GM12864 (cell line): ENCODE measurements at regions not wholly inside any gene's neighbourhood (a gene's known extent, or its start where the extent isn't known, plus 50 kb on each side); places are given as distances from the start of the nearest gene placed in this dataset.

Experiments
- DNase-seq: peaks from one replicate; pipeline ENCODE4 v3.0.0-alpha.2; 2011; ENCODE audit warnings: low read depth
- H3K4me3 ChIP-seq: 2 replicates; pipeline ENCODE4 v1.5.1; 2011; ENCODE audit warnings: mild to moderate bottlenecking, low read depth, low read length, control low read depth
- TF ChIP-seq, protein P1 (sequence below): IDR thresholded peaks from 2 replicates; pipeline ENCODE4 v1.5.1; 2011; ENCODE audit warnings: low read depth, mild to moderate bottlenecking, moderate library complexity, low read length, control low read depth, inconsistent platforms; ENCODE audit errors: missing control alignments

GRCh38 chr7:156537006-156537405 lies 103.6 kb upstream of the RNF32 start:
- H3K4me3 ChIP-seq: no peak overlapping the region
- DNase-seq: no peak
- TF ChIP-seq, protein P1, sequence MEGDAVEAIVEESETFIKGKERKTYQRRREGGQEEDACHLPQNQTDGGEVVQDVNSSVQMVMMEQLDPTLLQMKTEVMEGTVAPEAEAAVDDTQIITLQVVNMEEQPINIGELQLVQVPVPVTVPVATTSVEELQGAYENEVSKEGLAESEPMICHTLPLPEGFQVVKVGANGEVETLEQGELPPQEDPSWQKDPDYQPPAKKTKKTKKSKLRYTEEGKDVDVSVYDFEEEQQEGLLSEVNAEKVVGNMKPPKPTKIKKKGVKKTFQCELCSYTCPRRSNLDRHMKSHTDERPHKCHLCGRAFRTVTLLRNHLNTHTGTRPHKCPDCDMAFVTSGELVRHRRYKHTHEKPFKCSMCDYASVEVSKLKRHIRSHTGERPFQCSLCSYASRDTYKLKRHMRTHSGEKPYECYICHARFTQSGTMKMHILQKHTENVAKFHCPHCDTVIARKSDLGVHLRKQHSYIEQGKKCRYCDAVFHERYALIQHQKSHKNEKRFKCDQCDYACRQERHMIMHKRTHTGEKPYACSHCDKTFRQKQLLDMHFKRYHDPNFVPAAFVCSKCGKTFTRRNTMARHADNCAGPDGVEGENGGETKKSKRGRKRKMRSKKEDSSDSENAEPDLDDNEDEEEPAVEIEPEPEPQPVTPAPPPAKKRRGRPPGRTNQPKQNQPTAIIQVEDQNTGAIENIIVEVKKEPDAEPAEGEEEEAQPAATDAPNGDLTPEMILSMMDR: no peak

DNA sequence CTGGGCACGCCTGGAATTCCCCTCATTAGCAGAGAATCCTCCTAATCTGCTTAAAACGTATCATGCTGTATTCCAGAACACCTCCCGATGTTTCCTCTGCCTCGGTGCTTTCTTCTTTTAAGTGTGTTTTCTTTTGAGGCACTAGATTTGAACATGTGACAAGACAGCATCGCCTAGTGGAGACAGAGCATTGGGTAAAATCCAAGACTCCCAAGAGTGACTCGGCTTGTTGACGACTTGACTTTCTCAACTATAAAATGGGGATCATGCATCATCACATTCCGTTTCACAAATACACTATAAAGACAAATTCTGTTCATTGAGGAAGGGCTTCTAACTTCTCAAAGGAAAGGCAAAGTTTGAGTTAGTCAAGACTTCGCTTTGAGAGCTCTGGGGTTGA lies 105.6 kb upstream of the RNF32 start:
- TF ChIP-seq, protein P1: no peak
- DNase-seq: no peak
- no peak overlapping the region for H3K4me3 ChIP-seq

DNA sequence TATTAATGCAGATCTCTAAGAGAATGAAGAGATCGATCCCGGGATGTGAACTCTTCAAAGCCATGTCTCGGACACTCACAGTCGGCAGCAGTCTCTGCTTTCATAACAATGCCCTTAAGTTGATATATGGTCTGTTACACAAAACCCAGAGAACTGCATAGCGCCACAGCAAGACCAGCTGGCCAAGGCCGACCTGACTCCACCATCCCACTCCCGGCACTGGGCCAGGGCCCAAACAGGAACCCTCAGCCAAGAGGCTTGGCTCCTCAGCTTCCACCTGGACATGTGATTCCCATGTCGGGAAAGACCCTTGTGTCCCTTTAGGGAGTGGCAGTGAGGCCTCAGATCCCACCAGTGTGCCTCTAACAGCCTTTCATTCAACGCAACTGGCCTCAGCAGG lies 106.6 kb upstream of the RNF32 start:
- TF ChIP-seq, protein P1: no peak
- no peak for DNase-seq
- no peak overlapping the region for H3K4me3 ChIP-seq

DNA sequence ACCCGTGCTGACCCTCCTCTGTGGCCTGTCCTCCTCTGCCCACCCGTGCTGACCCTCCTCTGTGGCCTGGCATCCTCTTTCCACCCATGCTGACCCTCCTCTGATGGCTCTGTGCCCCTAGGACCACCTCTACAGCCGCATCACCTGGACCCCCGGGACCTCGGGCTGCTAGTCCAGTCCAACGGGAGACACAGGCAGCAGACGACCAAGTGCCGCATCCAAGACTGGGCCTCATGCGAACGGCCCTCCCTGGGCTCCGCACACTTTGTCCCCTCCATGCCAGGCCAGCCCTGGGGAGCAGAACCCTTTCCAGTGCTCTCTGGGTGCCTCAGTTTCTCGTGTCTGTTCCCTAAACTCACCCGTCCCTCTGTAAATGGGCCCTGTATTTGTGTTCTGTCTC lies 107.2 kb upstream of the RNF32 start:
- no peak overlapping the region for H3K4me3 ChIP-seq
- TF ChIP-seq, protein P1: no peak
- DNase-seq: no peak

GRCh38 chr7:156532016-156532602 lies 108.5 kb upstream of the RNF32 start:
- TF ChIP-seq, protein P1: no peak
- H3K4me3 ChIP-seq: no peak overlapping the region
- no peak for DNase-seq

DNA sequence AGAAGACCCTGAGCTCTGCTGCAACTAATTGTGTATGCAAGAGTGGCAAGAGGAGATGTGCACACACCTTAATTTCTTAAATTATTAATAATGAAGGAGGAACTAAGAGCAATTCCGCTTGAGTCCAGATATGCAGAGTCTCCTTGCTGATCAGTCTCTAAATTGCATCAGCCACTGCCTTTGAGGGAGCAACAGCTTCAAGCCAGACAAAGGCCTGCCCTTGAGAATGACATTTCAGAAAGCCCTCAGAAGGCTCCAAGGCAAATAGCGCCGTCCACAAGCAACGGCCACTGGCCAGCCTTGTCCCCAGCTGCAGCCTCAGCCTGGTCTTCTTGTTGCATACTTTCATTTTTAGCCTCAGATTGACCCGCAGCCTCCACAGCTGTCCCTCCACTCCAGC lies 110.6 kb upstream of the RNF32 start:
- no peak overlapping the region for H3K4me3 ChIP-seq
- no peak for DNase-seq
- TF ChIP-seq, protein P1: no peak

DNA sequence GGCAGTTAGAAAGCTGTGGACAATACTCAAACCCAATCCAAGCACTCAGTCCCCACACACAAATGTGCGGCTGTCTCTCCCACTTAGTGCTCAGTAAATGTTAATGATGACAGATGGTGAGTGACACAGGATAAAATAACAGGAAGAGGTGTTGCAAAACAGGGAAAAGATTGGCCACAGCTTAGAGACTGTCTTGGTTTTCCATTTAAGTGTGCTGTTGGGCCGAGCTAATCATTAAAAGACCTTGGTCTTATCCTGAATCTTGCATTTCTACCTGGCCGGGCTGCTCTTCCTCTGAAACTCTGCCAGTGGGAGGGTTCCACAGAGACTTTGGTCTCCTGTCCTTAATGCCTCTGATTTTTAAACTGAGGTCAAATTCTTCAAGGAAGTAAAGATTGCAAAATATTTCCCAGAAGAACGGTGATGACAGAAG lies 113.1 kb upstream of the RNF32 start:
- no peak for DNase-seq
- H3K4me3 ChIP-seq: no peak overlapping the region
- TF ChIP-seq, protein P1: no peak
